DMS 273 (cell line): ENCODE measurements at regions not wholly inside any gene's neighbourhood (a gene's known extent, or its start where the extent isn't known, plus 50 kb on each side); places are given as distances from the start of the nearest gene placed in this dataset.
"Not testable (repeated sequence)": the region's sequence is repeated elsewhere in the genome, so short reads cannot be mapped to it uniquely, and the experiment has no call there.

ENCODE experiments used
- DNase-seq: peaks from one replicate; lab custom pipeline; 2025; ENCODE audit not compliant: unreplicated experiment; lab: John Stamatoyannopoulos, UW

DNA sequence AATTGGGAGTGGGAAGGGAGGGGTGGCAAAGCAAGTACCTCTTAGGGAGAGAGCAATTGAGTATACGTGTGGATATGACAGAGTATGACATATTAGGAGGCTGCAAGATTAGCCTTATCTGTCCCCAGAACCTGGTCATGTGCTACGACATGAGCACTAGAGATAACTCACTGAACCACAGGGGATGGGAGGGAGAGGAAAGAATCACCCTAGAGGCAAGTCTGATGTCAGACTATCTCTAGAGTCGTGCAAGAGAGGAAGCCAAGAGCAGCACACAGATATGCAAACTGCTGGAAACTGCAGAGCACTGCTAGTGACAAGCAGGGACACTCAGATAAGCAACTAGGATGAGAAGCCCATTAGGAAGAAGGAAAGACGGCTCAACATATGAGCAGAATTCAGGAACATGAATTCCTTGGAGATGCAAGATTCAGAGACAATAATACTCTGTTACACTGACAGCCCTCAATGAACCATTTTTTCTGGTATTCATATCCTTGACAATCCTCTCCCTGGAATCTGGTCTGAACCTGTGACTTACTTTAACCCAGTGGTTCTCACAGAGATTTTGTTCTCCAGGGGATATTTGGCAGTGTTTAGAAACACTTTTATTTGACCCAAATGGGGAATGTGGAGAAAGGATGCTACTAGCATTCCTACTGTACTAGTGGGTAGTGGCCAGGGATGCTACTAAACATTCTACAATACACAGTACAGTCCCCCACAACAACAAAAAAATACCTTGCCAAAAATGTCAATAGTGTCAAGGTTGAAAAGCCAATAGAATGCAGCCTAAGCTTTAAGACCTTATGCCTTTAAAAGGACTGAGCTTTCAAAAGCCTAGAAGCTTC lies 84.0 kb upstream of the BMP2K start:
- DNase-seq, result no peak

DNA sequence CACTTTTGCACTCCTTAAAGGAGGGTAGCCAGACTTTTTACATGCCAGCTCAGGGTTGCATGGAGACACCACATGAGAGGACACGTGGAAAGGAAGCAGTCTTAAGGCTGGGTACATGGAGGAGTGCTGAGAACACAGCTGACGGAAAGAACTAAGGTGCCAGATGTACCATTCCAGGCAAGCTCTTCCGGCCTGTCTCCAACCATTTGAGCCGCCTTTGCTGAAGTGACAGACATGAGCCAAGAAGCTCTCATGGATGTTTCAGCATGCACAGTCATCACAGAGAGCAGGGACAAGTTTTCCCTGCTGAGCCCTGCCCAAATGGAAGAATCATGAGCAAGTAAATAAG lies 83.4 kb upstream of the BMP2K start:
- DNase-seq, result no peak

DNA sequence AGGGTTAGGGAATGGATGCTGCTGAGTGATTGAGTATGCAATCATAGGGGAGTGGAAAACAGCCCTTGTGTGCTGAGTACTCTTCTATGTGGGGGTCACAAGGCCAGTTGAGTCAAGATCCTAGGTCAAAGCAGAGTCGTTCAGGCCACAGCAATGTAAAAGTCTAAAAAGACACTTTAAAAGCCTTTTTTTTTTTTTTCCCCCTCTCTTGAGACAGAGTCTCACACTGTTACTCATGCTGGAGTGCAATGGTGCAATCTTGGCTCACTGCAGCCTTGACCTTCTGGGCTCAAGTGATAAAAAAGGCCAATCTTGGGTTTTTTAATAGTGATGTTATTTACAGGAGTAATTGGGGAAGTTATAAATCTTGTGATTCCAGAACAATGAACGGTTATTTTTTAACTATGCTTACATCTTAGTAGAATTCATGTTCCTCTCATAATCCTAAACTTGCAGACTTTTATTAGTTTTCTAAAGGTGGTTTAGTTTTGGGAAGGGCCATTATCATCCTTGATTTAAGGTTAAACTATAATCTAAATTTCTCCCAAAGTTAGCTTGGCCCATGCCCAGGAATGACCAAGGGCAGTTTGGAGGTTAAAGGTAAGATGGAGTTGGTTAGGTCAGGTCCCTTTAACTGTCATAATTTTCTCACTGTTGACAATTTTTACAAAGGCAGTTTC lies 82.2 kb upstream of the BMP2K start:
- DNase-seq, result no peak

DNA sequence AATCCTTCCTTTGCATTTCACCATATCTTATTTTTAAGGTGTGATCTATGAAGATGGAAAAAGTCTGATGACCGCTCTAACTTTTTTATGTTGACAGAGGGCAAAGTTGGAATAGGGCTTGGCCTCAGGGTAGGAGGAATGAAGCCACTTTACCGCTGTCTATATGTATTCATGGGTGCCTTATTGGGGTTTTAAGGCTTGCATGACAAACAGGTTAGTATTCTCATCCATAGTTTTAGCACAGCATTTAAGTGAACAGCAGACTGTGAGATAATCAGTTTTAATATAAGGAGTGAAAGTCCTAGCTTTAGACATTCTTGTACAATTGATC lies 81.7 kb upstream of the BMP2K start:
- DNase-seq, result no peak

DNA sequence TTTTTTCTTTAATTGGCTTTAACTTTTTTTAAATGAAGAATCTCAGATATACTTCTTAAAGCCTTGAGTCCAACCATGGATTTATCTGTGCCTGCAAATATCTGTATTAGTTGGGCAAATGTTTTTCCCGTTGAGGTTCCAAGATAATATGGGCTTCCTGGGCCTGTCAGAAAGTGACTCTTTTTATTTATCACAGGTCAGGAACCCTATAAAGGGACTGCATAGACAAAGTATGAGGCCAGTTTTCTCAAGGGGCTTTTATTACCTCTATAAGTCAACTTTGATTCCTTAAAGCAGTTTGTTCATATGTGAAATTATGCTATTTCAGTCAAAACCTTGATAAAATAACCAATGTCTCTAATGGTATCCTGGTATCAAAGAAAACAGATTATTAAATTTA lies 80.2 kb upstream of the BMP2K start:
- no peak for DNase-seq

DNA sequence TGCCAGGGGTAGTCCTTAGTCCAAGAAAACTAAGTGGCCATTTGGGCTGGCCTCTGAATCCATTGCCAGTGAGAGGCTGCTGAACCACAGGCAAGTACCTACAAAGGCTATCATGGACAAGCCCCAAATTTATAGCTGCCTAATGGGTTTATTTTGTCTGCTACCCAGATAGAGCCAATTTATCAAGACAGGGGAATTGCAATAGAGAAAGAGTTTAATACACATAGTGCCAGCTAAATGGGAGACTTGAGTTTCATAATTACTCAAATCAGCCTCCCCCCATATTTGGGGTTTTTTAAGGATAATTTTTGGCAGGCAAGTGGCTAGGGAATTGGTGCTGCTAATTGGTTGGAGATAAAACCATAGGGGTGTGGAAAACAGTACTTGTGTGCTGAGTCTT lies 73.1 kb upstream of the BMP2K start:
- DNase-seq, result no peak

DNA sequence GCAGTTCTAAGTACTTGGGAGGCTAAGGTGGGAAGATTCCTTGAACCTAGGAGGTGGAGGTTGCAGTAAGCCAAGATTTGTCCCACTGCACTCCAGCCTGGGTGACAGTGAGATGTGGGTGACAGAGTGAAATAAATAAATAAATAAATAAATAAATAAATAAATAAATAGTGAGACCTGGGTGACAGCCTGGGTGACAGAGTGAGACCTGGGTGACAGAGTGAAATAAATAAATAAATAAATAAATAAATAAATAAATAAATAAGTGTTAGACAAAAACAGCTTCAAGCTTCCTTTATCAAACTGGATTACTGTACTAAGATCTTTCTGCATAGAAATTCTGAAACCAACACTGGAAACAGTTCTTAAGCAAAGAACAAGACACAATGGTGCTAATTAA lies 71.8 kb upstream of the BMP2K start:
- DNase-seq, result no peak

DNA sequence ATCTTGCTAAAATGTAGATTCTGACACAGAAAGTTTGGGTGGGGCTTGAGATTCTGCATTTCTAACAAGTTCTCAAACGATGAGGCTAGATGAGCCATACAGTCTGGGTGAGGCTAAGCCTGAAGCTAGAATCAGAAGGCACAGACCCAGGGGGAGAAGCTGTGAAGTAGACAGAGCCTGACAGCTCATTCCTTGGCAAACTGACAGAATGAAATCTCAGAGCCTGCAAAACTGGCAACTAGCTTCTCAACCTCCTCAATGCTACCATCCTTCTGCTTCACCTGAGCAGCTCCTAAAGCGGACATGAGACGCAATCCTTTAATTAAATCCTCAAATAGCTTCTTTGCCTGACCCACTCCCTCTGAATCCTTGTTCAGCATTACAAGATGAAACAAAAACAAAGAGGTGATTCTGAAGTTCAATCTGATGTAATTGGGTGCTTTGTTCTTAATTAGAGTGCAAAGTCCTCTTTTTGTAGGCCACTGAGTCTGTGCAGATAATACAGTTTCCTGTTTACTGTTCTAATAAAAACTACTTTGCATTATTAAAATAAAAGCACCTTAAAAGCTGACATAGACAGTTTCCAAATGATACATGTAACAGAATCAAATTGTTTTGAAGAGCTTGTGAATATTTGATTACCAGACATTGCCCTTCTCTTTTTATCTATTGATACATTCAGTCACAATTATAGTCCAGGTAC lies 71.0 kb upstream of the BMP2K start:
- DNase-seq, result no peak

DNA sequence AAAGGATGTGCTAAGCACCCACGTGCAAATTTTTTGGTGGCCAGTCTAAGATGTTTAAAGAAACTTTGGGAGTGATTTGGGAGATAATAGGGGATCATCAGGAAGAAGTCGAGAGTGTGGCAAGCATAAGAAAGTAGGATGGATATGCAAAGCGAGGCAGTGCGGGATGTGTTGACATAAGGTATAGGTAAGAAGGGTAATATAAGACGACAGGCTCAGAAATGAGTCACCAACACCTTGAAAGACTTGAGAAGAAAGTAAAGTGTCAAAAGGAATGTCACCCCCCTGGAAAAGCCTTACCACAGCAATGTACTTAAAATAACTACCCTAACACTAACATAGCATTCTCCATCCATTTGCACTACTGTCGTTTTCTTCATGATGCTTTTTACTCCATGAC lies 69.8 kb upstream of the BMP2K start:
- no peak for DNase-seq

DNA sequence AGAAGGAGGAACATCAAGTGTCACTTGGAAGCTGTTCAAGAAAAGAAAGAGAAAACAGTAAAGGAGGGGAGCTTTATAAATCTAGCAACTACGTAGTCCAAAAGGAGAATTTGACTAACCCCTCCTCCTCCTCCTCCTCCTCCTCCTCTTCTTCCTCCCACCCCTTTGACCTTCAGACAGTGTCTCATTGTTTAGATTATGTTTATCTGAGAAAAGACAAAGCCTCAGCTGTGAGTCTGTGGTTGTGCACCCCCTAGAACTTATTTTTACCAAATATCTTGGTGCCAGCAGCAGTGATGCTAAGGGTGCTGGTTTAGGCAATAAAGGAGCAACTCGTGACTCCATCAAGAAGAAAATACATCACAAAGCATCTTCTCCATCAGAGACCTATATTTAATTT lies 68.9 kb upstream of the BMP2K start:
- no peak for DNase-seq

DNA sequence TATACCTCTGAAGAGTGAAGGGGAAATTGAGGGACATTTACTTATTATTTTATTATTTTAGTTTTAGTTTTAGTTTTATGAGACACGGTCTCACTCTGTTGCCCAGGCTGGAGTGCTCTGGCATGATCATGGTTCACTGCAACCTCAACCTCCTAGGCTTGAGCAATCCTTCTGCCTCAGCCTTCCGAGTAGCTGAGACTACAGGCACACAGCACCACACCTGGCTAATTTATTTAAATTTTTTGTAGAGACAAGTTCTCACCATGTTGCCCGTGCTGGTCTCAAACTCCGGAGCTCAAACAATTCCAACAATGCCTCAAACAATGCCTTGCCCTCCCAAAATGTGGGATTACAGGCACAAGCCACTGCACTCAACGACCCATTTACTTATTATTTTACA lies 68.4 kb upstream of the BMP2K start:
- DNase-seq, result no peak

DNA sequence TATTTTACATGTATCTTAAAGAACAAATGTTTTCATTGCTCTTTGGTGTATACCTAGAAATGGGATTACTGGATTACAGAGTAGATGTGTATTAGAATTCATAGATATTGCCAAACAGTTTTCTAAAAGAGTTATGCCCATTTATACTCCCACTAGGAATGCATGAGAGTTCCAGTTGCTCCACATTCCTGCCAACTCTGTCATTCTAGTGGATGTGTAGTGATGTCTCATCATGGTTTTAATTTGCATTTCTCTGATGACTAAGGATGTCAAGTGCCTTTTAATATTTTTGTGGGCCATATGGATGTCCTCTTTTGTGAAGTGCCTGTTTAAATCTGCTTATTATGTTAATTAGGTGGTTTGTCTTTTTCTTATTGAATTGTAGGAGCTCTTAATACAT lies 65.6 kb upstream of the BMP2K start:
- no peak for DNase-seq

DNA sequence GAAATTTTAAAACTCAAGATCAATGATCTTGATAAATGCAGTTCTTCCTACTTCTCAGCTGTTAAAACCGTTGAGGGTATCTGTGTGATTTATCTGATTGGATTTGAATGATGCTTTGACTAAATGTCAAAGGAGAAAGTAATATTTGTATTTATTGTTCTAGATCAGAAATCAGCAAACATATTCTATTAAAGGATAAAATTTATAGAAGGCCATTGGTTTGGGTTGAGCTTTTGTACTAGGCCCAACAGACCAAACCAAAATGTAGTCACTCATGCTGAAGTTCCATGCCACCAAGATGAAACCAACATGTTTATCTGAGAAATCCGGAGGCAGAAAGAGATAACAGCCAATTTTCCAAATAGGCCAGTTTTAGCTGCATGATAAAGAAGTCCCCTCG lies 64.5 kb upstream of the BMP2K start:
- no peak for DNase-seq

DNA sequence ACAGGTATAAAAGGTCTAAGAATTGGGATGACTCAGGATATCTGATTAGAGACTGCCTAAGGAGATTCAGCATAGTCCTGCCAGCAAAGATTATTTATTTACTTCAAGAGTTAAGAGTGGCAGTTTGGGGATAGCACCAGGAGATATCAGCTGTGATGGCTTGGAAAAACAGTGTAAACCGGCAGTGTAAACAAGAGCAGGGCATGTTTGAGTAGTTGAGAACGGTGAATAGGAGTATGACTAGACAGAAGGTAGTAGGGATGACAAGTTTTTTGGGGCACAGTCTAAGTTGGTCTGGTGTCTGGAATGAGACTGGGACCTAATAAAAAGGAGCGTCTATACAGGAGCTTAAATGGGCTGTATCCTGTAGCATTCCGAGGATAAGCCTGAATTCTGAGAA lies 61.6 kb upstream of the BMP2K start:
- DNase-seq, result not testable (repeated sequence)

DNA sequence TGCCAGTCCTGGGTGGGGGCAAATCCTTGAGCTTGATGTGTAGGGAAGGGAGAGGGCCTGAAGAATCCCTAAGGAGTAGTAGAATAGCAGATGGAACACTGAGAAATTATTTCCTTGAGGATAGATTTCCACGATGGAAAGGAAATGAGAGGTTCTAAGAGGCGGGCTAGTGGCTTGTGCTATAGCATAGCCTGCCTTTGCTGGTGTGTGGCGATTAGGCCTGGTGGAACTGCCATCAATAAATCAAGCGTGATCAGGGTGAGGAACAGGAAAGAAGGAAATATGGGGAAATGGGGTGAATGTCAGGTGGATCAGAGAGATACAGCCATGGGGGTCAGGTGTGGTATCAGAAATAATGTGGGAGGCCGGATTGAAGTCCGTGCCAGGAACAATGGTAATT lies 60.8 kb upstream of the BMP2K start:
- DNase-seq, result not testable (repeated sequence)

DNA sequence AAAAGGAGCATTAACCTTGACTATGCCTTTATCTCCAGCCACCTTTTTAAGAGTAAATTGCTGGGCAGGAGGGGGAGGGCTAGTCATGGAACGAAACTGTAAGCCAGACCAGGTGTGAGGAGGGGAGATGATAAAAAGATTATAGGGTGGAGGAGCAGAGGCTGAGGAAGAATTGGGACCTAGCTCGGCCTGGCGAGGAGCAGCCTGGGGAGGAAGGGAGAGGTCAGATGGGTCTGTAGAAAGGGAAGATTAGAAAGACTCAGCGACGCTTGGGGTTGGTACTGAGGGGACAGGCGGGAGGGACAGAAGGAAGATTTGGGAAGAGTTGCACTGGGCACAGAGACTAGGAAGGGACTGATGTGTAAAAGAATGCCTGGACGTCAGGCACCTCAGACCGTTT lies 58.4 kb upstream of the BMP2K start:
- not testable (repeated sequence) for DNase-seq

DNA sequence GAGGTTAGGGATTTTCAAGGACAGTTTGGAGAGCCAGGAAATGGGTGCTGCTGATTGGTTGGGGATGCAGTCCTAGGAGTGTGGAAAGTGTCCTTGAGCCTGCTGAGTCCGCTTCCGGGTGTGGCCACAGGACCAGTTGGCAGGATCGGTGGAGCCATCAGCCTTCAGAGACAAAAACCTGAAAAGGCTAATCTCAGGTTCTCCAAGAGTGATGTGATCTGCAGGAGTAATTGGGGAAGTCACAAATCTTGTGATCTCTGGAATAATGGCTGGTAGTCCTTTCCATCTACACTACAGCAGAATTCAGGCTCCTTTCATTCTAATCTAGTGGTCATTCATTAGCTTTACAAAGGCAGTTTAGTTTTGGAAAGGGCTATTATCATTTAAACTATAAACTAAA lies 55.9 kb upstream of the BMP2K start:
- DNase-seq, result no peak

DNA sequence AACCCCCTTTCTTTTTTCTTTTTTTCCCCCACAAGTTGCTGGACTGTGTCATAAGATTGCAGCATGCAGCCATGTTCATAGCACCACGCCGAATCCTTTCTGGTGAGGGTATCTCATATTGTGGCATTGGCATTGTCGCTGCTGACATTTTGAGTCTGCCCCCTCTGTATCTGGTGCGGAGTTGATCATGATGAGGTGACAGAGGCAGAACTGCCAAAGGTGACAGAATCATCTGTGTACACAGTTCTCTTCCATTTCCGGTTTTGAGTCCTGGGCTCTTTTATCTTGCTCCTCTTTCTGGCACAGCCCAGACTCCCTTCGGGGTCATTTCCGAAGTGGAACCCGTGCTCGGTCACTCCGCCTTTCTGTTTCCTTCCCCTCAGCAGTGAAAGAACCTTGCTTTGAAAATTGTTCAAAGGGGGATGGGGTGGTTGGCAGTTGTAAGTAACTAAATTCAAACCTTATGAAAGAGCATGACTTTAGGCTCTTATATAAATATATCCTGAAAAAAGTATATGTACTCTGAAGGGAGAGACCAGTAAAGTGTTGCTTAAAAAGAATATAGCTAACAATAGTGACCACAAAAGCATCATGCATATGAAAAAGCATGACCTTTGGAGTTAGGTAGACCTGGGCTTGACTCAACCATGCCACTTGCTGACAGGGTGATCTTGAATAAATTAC lies 55.0 kb upstream of the BMP2K start:
- no peak for DNase-seq

DNA sequence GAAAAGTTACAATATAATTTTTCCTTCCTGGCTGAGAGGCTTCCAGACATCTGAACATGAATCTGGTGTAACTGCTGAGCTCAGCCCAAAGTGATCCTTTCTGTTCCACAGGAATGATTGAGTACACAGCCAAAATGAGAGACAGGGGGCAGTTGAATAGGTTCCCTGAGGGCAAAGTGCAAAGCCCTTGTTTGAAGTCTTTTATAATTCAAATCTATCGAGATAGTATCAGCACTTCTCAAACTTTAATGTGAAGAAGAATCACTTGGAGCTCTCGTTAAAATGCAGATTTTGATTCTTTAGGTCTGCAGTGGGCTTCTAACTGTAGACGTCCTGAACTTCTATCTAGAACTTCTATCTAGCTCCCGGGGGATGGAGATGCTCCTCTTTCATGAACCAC lies 54.4 kb upstream of the BMP2K start:
- no peak for DNase-seq

DNA sequence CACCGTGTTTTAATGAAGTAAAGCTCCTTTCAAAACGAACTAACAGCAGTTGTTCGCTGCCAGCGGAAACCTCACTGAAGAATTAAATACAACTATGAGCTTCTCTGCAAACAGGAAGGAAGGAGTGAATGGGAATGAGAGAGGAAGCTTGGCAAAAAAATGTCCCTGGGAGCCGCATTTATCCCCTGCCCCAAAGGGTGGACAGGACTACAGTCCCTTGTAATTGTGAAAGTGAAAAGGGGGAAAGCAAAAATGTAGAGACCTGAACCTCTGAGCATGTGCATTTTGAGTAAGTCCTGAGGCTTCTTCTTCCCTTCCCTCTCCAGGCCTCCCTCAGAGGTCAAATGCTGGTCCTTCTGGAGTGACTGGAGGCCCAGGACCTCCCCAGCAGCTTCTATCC lies 53.8 kb upstream of the BMP2K start:
- DNase-seq, result no peak

DNA sequence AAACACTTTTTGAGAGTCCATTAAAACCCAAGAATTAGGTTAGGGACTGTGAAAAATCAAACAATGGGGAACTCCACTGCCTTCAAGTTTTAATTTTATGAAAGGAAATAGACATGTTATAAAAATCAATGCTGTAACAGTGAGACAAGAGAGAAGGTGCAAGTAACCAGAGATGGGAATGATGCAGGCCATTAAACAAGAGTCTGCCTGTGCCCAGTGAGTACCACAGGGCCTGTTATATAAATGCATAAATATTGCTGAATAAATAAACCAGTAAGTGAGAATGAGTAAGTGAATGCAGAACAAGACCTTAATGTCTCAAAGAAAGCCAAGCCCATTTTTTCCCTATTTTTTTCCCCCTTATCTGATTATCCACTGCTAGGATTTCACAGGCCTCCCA lies 53.3 kb upstream of the BMP2K start:
- DNase-seq, result no peak
